ENCODE measurements at regions not wholly inside any gene's neighbourhood (a gene's known extent, or its start where the extent isn't known, plus 50 kb on each side); places are given as distances from the start of the nearest gene placed in this dataset.
A peak's percentile ranks its signal among the peaks of the same experiment; 100 is the strongest.

DNA sequence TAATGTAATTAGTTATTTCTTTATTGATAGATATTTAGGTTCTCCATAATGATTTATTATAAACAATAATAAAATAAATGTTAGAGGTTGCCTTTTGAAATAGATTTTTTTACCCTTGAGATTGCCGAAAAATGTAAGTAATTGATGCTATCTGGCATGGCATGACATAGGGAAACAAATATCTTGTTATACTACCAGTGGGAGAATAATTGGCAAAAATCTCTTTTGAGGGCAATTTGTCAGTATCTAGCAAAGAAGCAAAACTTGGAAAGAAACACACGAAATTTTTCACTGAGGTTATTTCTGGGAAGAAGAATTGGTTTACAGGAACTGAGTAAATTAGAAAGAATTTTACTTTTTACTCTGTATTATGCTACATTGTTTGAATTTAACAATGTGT is 547.2 kb upstream of the SETBP1 start:
- DNase-seq: no peak

DNA sequence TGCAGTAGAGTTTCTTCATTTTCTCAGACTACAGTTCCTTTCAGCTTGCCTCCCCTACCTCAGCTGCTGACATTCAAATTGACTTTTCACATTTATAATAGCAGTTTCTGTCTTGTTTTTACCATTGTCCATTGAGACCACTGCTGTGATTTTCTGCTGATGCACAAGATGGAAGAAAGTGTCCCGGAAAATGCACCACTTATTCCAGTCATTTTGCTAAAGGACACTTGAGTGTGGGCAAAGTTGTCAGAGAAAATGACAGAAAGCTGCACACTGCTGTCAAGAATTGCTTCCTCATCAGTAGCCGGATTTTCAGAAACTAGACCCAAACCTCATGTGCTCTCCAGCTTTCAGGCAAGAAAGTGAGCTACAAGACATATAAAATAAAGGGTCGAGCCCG is 546.2 kb upstream of the SETBP1 start:
- DNase-seq: no peak

DNA sequence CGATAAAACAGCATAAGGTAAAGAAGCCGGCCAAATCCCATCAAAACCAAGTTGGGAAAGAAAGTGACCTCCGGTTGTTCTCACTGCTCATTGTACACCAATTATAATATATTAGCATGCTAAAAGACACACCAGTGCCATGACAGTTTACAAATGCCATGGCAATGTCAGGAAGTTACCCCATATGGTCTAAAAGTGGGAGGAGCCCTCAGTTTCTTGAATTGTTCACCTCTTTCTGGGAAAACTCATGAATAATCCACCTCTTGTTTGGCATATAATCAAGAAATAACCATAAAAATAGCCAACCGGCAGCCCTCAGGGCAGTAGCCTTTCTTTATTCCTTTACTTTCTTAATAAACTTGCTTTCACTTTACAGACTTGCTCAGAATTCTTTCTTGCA is 544.9 kb upstream of the SETBP1 start:
- no peak for DNase-seq

DNA sequence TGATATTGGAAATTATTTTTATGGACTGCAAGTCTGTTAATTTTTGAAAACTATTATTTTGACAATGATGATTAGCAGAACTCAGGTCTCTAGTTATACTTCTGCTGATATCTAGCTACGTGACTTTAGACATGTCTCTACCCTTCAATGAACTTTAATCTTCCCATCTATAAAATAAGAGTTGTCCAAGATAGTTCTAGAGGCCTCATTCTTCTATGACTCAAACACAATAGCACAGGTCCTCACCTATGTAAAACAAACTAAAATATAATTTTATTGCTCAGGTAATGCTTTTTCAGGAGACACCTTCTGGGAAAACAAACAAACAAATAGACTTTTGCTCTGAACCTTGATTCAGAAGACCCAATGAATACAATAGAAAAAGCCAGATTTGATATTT is 544.4 kb upstream of the SETBP1 start:
- DNase-seq: no peak

DNA sequence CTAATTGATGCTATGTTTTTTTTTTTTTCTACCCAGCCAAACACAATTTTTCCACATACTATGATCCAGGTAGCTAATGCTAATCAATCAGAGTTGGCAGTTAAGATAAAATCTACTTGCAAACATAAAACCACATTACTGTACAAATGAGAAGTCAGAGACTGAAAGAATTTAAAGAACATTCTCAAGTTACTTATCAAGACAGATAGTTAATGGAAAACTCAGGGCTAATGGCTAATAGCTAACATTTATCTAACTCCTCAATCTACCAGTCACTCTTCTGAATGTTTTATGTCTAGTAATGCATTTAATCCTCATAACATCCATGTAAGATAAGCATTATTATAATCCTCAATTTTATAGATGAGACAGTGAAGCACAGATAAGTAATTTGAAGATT is 537.6 kb upstream of the SETBP1 start:
- no peak for DNase-seq

DNA sequence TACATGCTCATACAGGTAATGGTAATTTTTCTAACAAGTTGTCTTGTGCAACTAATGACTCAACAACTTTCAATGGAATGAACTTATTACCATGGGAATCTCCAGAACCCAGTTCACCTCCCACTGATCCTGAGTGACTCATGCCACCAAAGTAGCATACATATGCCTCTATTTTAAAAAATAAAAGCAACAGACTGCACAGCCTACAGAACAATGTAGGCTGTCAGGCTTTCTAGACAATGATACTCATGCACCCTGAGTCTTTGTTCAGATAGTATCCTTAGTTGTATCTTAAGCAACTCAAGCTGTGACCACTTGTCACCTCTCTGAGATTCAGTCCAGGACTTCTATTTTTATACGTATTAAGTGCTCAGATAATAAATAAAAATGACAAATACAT is 531.0 kb upstream of the SETBP1 start:
- no peak for DNase-seq

DNA sequence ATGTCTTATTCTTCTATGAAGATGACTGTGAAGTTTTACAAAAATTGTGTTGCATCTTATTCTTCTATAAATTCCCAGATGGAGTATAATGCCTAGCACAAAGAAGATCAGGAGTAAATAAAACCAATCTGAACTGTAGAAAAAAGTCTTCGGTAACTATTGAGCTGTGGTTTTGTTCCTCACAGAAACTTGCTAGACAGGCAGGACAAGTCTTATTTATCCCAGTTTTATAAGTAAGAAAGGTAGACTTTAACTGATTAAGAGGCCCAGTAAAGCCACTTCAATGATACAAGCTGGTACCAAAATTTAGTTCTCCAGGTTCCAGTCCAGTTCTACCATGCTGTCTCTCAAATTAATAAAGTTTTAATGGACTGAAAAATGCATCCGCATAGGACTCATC is 526.7 kb upstream of the SETBP1 start:
- DNase-seq: no peak

DNA sequence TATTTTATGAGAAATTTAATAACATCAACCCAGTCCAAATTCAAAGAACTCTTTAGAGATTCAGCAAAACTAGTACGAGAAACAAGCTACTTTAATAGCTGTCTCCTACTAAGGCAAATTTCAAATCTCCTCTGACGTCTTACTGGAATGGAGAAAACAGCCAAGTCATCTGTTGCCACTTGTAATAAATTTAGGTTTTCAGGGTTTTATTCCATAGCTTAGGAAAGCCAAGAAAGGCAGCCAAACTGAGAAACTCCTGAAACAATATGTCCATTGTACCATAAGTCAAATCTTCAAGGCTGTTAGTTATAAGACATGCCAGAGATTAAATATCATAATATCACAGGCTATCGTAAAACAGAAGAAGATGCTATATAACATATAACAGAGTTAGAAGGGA is 524.6 kb upstream of the SETBP1 start:
- no peak for DNase-seq

DNA sequence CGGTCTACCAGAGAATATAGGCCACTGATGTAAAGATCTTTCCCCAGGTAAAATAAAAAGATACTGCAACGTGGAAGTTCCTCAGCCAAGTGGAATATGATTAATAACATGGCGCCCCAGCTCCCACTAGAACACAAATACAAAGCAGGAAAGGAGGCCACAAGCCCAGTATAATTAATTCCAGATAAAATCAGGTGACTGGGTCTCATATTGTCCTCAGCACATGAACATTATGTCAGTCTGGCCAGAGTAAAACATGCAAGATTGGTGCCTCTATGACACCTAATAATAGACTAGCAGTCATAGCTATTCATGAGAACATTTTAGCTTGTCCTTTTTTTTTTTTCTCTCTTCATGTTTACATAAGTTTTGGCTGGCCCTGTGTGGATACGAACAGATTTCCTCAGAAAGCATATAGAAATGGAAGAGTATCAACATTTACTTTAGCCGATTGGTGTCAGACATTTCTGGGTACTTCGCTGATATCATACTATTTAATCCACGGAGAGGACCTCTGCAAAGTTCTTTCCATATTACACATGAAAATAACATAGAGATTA is 523.8 kb upstream of the SETBP1 start:
- no peak for DNase-seq

DNA sequence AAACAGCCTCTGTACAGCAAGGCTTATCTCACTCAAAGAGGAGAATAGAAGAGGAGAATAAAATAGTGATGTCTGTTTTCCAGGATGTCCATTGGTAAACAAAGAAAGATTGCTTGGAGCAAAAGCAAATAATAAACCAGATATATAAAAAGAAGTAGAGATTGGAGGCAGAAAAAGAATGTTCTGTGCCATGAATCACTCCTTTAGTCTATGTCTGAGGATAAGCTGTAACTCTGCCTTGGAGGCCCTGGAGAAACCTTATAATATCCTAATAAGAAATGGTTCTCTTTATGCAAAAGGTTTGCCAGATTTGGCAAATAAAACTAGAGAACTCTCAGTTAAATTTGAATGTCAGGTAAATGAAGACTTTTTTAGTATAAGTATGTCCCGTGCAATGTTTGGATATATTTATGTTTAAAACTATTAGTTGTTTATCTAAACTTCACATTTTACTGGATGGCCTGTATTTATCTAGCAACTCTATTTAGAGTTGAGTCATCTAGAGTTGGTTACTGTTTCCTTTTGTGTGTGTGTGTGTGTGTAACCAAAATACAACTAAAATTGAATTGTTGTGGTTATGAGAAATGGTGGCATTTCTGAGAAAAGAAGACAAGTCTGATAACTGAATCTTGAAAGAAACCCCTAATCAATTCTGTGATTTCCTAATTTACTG is 510.3 kb upstream of the SETBP1 start:
- no peak for DNase-seq

DNA sequence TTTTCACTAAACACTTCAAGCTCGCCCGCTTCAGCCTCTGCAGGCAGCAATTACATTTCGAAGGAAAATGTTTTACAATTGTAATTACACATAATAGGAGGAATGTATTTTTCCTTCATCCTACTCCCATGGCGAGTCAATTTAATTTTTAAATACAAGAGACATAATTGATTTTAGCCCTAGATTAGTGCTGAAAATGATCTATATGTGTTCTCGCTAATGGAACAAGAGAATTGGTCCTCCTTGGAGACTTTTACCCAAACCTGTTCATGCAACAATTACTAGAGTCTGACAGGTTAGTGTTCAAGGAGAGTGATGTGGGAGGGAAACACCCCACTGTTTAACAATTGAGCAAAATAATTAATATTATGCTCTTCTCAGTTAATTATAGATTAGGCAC is 509.4 kb upstream of the SETBP1 start:
- DNase-seq: no peak

DNA sequence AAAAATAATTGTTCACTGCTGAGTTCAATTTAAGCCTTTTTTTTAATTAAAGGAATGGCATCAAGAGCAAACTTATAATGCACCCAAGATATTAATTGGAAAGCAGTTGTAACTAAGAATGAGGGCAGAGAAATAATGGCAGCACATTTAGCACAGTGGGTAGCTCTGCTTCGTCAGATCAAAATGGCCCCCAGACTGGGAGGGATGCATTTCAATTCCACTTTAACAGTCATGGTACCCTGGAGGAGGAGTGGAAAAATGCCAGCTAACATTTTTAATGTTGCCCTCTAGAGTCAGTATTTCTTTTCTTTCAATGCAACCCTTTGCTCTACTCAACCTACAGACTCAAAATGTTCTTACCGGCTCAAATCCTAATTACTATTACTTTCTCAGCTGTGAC is 504.8 kb upstream of the SETBP1 start:
- DNase-seq: no peak

DNA sequence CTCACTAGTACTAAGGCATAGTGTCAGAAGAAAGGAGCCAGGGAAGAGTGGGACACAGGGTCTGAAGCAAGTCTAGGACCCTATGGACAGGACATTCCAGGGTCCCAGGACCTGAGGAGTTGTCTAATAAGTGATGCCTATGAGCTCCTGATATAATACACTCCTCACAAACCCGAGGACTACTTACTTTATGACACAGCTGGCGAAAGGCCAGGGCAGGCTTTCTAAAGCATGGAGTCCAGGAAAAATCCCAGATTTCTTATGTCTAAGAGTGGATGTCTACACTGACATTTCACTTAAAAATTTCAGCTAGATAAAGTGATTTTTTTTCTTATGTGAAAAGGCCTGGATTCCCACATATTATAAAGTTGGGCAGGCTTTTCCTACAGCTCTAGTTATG is 502.2 kb upstream of the SETBP1 start:
- no peak for DNase-seq

DNA sequence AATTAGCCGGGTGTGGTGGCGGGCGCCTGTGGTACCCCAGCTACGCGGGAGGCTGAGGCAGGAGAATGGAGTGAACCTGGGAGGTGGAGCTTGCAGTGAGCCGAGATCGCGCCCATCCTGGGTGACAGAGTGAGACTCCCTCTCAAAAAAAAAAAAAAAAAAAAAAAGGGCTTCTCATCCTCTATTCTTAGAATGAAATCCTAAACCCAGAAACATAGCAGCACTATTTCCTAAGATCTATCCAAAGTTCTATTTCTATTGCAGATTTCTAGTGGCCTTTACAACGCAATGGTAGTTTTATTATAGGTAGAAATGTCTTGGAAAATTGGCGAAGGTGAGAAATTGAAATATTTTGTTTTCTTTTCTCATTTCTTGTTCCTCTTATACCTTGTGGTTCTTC is 501.0 kb upstream of the SETBP1 start:
- no peak for DNase-seq

DNA sequence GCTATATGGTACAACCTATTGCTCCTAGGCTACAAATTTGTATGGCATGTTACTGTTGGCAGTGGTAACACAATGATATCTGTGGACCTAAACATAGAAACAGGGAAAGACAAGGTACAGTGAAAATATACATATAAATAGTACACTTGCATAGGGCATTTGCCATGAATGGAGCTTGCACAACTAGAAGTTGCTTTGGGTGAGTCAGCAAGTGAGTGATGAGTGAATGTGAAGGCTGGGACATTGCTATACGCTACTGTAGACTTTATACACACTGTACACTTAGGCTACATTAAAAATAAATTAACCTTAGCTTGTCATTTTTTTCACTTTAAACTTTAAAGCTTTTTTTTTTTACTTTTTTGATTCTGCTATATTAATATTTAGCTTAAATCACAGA is 500.0 kb upstream of the SETBP1 start:
- DNase-seq: no peak

DNA sequence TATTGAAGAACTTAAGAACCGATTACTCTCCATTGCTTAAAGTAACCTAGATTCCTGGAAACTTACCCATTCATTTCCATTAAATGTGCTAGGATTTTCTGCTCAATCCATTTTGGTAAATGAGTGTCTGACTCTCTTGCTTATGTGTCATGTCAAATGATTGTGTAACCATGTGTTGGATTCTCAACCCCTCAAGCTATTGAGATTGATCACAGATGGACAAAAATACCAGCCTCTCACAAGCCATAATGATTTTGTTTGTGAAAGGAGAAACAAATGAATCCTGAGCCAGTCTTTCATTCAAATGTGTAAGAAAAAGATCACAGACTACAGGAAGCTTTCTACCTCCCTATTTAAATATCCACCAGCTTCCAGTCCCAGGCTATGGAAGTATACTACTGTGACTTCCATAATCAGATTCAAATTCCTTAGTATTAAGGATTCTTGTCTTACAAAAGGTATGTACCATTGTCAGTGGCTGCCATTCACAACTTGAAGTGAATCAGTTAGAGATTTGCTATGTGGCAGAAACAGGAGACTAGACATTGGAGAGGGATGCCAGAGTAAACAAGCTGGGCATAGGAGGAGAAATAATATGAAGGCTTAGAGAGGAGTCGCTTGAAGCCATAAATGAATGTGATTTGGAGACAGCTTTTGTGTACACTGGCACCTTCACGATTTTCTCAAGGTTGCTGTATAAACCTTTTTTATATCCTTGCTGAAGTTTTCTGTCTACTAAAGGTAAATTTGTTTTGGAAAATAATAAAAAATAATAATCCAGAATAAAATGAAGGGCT is 498.5 kb upstream of the SETBP1 start:
- DNase-seq: no peak

DNA sequence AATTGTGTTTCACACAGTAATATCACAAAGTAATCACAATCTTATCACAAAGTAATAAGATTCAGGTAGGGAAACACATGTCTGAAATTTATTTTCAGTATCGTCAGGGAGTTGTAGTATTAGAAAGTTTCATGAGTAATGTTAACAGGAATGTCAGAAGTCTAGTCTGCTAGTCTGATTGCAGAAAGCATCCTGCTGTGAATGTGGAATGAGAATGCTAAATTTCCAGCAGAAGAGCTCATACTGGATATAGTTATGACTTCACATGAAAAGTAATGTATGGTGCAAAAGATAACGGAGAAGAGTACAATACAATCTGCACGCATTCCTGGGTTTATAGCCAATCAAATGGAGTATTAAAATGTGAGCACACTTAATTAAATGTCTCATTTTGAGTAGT is 494.7 kb upstream of the SETBP1 start:
- no peak for DNase-seq

DNA sequence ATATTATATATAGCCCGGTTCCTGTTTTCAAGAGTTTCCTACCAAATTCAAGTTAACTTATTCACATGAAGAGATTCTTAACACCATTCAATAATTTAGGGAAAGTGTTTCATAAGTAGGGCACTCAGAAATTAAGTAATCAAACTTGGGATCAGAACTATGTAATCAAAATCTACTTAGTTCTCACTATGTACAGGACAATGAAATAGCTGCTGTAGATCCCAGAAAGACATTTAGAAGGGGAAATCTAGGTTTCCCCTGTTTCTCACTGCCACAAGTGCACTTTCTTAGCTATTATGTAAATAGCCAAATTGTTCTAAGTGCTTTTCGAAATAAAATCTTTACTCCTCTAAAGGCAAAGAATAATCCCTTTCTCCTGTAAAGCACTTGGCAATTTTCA is 493.6 kb upstream of the SETBP1 start:
- DNase-seq: no peak

DNA sequence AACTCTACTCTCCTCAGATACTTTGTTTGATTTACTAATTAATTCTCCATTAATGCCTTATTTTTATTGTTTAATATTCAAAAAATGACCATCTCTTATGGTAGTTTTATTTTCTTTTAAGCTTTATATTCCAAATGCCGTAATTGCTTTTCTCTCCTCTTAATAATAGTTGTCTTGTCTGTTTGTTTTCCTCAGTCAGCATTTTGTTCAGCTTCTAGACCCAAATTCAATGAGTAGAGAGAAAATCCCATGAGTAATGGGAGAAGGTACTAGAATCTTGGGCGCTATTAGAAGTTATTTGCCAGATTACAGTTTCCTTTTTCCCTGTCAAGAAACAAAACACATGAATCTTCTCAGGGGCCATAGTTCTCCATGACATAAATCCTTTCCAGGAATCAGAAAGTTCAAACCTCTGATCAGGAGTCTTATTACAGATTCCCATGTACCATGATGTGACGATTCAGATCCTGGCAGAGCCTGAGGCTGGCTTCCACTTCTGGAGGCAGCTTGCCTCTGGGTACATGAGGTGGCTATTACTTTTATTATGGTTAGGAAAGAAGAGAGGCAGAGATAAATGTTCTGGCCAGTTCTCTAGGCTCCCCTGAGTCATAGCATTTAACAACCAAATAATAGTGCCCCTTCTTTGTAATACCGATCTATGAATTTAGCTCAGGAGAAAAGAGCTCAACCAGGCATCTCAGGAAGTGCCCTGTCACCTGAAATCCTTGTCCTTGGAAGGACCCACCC is 485.1 kb upstream of the SETBP1 start:
- no peak for DNase-seq

DNA sequence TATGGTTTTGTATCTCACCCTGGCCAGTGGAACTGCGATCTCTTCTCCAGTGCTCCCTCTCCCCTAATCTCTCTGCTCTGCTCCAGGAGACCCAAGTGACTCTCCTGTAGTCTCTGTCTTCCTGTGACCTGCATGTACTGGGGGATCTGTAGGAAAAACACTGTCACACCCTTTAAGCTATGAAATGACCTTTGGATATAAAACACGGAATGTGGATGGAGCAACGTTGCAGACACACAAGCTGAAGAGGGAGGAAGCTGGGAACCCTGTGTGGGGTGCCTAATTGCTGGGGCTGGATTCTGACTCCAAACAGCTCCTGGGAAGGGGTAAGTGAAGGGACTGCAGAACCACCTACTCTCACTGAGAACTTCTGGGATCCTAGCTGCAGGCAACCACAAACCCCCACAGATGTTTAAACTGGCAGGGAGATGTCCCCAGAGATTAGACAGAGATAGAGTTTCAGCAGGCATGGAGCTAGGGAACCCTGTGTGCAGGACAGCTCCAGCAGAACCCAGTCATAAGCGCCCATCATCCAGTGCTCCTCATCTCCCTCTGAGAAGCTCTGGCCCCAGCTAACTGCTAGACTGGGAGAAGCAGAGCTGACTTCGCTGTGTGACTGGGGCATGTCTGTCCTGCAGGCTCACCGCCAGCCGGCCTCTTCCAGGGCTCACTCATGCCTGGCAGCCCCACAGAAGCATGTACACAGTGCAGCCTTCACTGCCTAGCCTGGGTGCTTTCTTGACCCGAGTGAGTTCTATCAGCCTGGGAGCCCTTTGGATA is 482.7 kb upstream of the SETBP1 start:
- DNase-seq: no peak

DNA sequence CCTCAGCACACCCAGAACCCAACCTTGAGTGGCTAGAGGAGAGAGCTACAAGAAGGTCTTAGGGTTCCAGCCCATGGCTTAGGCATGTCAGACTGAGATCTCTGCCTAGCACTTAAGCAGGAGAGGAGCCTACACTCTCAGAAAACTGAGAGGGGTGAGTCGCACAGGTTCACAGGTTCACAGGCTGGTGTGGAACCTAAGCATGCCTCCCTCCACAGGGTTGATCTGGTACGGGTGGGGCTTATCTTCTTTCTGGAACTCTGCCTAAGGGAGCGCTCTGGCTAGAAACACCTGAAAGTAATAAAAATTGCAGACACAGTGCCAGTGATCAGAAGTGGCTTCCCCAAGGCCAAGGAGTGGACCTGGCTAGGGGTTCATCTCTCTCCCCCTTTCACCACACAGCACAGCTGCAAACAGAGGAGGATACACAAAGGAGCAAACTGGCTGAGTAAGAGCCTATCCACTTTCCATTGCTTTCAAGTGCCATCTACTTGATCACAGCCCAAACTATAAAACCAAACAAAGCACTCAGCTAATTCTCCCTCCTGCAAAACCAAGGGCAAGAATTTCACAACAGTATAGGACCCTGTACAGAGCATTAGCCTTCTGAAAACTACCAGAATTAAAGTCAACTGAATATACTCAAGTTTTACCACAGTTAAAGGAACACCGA is 481.9 kb upstream of the SETBP1 start:
- peak in 1 of 2 donors; percentile 9 for DNase-seq

All from right lung (tissue), 2 donors.